GM06990 (cell line): ENCODE measurements at regions not wholly inside any gene's neighbourhood (a gene's known extent, or its start where the extent isn't known, plus 50 kb on each side); places are given as distances from the start of the nearest gene placed in this dataset.

Source experiments
- DNase-seq: peaks from one replicate; pipeline ENCODE4 v3.0.0-alpha.2; 2011; ENCODE audit not compliant: insufficient read length; ENCODE audit errors: extremely low read depth
- H3K27me3 ChIP-seq: replicated peaks from 2 replicates; pipeline ENCODE4 v1.6.0; 2011; ENCODE audit warnings: low read length; ENCODE audit not compliant: control insufficient read depth, insufficient read depth
- H3K36me3 ChIP-seq: 2 replicates; pipeline ENCODE4 v1.5.1; 2011; ENCODE audit warnings: low read length; ENCODE audit not compliant: control insufficient read depth, insufficient read depth
- H3K4me3 ChIP-seq: replicated peaks from 2 replicates; pipeline ENCODE4 v1.5.1; 2011; ENCODE audit warnings: low read depth, mild to moderate bottlenecking, control low read depth, low read length
- TF ChIP-seq, protein P1 (sequence below): IDR thresholded peaks from 2 replicates; pipeline ENCODE4 v1.5.1; 2011; ENCODE audit warnings: low read length, control low read depth, mild to moderate bottlenecking, inconsistent platforms; ENCODE audit not compliant: insufficient read depth, poor library complexity, severe bottlenecking

DNA sequence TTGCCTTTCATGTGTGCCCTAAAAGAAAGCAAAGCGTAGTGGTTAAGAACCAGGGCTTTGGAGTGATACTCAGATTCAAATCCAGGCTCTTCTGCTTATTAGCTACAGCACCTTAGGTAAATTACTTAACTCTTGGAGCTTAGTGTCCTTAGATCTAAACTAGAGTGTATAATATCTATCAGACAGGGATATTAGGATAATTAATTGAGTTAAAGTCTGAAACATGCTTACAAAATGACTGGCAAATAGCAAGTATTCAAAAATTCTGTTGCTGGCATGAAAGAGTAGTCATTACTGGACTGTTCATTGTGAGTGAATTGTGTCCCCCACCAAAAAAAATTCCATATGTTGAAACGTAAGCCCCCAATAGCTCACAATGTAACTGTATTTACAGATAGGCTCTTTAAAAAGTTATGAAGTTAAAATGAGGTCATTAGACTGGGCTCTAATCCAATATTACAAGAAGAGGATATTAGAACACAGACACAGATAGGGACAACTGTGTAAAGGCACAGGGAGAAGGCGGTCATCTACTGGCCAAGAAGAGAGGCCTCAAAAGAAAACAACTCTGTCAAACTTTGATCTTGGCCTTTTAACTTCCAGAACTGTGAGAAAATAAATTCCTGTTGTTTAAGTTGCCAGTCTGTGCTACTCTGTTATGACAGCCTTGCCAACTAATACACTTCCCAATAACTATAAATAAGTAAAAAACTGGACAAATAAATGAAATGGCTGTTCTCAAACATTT lies 60.4 kb upstream of the LRRC3B start:
- DNase-seq, result no peak
- no peaks in the 10 kb centered on the region for H3K27me3 ChIP-seq
- TF ChIP-seq, protein P1, sequence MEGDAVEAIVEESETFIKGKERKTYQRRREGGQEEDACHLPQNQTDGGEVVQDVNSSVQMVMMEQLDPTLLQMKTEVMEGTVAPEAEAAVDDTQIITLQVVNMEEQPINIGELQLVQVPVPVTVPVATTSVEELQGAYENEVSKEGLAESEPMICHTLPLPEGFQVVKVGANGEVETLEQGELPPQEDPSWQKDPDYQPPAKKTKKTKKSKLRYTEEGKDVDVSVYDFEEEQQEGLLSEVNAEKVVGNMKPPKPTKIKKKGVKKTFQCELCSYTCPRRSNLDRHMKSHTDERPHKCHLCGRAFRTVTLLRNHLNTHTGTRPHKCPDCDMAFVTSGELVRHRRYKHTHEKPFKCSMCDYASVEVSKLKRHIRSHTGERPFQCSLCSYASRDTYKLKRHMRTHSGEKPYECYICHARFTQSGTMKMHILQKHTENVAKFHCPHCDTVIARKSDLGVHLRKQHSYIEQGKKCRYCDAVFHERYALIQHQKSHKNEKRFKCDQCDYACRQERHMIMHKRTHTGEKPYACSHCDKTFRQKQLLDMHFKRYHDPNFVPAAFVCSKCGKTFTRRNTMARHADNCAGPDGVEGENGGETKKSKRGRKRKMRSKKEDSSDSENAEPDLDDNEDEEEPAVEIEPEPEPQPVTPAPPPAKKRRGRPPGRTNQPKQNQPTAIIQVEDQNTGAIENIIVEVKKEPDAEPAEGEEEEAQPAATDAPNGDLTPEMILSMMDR, result no peak
- no peaks in the 10 kb centered on the region for H3K36me3 ChIP-seq
- no peak overlapping the region for H3K4me3 ChIP-seq
